HG03439 (cell line): ENCODE measurements at regions not wholly inside any gene's neighbourhood (a gene's known extent, or its start where the extent isn't known, plus 50 kb on each side); places are given as distances from the start of the nearest gene placed in this dataset.

Experiments
- ATAC-seq: cut with Tn5 transposase; IDR thresholded peaks from one replicate; pipeline ENCODE4 v1.9.1; 2021; ENCODE audit warnings: mild to moderate bottlenecking, moderate library complexity; ENCODE audit not compliant: unreplicated experiment

DNA sequence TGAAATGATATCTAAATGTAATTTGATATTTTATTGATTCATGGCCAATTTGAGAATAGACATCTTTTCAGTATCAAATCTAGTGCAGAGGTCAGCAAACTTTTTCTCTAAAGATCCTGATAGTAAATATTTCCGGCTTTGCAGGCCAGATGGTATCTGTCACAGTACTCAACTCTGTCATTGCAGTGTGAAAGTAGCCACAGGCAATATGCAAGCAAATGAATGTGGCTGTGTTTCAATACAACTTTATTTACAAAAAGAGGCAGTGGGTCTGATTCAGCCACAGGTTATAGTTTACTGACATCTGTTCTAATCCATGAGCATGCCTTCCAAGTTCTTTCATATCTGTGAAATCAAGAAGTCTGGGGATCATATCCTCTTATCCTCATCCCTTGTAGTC is 221.2 kb downstream of the PRDM2 start:
- ATAC-seq: no peak

- no peak for ATAC-seq
Observed at GRCh38 chr1:13922466-13923110, 222.6 kb downstream of the PRDM2 start.

DNA sequence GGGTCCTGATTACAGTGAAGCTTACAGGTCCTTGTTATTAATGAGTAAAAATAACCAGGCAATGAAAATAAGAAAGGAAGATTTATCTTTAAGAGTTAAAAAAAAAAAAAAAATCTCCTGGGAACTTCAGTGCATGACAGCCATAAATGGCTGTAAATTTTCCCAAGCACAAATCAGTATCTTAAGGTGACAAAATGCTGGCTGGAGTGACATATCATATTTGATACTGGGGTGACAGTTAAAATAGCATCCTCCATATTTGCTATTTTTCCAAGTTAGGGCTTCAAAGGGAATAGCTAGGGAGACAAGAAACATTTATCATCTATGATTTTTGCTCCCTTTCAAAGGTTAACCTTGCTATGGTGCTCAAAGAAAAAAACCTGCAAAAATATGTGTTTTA is 226.6 kb downstream of the PRDM2 start:
- ATAC-seq: no peak

- ATAC-seq: no peak
Observed at GRCh38 chr1:13927736-13928135, 227.7 kb downstream of the PRDM2 start.

DNA sequence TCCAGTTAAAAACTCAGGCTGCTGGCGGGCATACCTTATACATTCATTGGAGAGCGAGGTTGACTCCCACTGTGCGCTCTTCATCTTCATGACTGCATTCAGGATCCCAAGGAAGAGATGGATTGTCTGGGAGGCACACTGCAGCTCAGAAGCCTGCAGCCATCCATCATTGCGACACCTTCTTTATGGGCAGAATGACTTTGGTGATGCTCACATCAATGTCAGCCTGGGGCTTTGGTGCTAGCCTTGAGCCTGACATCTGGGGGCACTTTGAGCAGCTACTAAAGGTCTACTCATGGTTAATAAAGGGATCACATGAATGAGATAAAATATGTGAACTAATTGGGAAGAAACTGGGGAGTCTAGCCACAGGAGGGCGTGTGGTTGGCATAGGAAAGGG is 229.3 kb downstream of the PRDM2 start:
- no peak for ATAC-seq

DNA sequence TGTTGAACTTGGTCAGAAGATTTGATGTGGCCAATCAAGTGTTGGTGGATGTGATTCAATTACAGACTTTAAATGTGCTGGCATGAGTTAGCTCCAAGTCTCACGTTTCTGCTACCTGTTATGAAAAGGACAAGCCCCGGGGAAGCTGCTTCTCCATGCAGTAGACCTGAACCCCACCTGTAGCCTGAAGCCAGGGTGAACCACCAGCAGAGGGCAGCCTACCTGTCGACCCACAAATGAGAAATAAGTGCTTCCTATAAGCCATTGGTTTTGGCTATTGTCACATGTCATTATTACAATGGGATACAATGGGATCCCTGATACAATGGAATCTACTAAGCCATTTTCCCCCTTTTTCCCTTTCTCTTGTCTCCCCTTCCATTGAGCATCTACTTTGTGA is 230.2 kb downstream of the PRDM2 start:
- ATAC-seq: no peak

DNA sequence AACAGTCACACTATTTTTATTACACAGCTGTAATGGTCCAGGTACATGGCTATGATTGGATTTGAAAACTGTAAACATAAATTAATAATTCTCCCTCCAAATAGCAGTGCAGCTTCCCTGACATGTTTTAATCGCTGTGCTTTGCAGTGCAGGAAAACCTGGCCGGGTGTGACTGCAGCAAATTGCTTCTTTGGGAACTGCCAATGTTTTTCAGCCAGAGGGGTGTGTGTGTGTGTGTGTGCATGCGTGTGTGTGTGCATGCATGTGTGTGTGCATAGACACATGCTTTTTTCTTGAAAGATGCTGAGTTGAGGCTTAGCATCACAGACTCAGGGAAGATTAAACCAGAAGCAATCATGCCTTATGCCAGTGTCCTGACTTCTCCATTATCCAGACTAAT is 231.2 kb downstream of the PRDM2 start:
- ATAC-seq: no peak

DNA sequence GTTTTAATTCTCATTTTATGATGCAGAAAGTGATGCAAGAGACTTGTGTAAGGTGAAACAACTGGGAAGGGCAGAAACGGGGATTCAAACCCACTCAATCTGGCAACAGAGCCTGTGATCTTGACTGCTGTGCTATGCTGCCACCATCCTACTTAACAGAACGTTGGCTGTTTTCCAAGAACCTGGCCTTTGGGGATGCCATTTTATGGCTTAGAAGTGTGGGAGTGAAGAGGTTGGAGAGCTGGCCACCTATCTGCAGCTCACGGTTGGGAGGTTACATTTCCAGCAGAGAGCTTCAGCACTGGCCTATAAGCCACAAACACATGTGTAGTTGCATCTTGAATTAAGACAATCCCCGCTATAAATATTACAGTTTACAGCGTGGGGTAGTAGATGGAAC is 235.3 kb downstream of the PRDM2 start:
- ATAC-seq: no peak

DNA sequence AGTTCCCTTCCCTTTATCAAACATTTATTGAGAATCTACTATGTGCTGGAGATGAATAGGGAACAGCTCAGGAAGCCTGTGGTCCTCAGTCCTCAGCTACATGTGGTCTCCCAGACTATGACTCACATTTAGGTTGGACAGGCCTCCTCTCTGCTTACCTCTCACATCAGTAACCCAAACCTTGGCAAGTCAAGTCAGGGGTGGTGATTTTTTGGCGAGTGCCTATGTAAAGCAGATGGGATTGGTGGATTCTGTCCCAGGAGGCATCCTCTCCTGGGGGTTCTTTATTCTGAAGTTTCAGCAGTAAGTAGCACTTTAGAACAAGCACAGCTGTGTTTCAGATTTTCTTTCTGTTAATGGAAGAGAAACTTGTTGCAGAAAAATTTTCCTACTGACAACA is 241.3 kb downstream of the PRDM2 start:
- ATAC-seq: no peak

DNA sequence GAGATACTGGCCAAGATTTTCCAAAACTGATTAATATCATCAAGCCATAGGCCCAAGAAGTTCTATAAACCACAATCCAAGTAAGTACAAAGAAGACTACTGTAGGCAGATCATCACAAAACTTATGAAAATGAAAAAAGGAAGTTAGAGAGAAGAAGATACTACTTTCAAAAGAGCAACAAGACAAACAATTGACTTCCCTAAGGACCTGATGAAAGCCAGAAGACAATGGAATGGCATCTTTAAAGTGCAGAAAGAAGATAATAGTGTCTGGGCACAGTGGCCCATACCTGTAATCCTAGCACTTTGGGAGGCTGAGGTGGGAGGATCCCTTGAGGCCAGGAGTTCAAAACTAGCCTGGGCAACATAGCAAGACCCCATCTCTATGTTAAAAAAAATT is 243.1 kb downstream of the PRDM2 start:
- ATAC-seq: no peak

GRCh38 chr1:13945856-13946255 is 245.9 kb downstream of the PRDM2 start:
- ATAC-seq: no peak

GRCh38 chr1:13947658-13948057 is 247.7 kb downstream of the PRDM2 start:
- no peak for ATAC-seq

- no peak for ATAC-seq
Observed at GRCh38 chr1:13948396-13948795, 248.4 kb downstream of the PRDM2 start.

DNA sequence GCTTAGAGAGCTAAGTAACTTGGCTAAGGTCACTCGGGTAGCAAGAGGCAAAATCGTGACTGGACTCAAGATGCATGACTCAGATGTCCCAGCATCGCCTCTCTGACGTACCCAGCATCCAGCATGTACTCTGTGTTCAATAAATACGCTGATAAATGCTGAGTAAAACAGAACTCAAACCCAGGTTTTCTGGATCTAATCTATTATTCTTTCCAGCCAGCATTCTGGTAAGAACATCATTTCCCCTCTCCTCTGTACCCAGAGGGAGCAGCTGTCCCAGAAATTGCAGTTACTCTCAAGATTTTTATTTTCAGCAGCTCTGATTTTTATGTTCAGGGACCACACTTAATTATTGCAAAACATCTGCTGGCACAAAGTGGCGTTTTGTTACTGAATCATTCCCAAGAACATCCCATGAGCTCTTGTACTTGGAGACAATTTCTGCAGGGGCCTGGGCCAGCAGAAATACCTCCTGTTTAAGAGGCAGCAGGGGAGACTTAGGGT is 249.0 kb downstream of the PRDM2 start:
- no peak for ATAC-seq

- ATAC-seq: no peak
Observed at GRCh38 chr1:13949546-13949945, 249.6 kb downstream of the PRDM2 start.

DNA sequence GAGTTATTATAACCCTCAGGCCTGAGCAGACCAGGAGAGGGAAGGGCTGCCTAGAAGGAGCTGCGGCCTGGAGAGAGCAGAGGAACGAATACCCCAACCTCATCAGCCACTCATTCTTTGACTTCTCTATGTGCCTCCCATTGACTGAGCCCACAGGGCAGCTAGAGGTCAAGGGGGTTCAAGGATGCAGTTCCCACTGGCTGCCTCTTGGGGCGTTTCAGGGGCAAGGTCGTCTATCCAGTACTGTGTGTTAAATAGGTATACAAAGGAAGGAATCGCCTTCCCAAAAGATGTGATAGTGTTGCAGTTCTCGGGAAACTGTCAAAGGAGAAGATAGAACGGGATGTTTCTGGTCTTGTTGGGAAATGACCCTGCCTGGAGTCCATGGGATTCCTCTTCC is 250.6 kb downstream of the PRDM2 start:
- no peak for ATAC-seq

DNA sequence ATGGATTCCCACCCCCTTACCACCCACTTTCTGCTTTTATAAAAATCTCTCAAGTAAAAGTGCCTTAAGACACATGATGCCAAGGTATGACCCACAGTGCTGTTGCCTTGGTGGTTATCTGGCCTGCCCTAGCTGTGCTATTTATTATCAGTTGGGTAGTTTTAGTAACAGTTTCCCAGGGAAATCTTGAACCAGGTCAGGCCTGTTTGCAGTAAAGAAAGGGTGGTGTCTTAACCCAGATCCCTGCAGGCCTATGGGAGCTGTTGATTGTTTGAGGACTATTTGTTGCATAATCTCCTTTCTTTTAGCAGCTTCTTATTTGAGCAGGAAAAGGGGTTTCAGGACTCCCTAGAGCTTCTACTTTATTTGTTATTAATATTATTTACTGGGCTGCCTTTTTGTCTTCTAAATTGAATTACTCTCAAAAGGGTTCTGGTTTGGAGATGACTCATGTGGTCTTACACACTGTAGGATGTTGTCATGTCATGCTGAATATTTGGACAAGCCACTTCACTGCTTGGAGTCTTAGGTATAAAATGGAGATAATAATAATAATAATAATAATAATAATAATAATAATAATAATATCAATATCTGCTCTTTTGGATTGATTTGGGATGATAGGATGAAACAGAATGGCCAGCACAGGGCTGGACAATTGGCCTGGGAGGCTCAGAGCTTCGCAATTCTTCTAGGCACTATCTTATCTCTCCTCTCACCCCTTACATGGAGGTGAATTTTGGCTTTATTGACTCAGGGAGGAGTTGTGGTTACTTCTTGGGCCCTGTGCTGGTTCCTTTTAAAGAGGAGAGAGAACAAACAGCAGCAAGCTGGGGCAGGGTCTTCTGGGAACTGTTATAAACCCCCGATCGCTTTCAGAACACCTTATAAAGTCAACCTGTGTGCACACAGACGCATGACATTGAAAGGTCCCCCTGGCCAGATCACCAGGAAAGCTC is 252.1 kb downstream of the PRDM2 start:
- ATAC-seq: no peak

DNA sequence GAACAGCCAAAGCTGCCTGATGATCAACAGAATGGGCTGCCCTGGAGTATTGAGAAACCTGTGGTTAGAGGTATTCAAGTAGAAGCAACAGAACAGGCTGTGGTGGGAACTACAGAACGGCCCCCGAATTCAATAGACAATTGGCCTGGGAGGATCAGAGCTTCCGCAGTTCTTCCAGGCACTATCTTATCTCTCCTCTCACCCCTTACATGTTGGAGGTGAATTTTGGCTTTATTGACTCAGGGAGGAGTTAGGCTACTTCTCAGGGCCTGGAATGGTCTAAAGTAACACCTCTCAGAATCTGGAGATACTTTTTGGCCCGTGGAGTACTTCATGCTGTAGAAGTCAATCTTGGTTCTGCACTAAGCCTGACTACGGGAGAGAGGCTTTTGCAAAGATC is 253.0 kb downstream of the PRDM2 start:
- ATAC-seq: no peak

GRCh38 chr1:13956393-13956792 is 256.4 kb downstream of the PRDM2 start:
- ATAC-seq: no peak

DNA sequence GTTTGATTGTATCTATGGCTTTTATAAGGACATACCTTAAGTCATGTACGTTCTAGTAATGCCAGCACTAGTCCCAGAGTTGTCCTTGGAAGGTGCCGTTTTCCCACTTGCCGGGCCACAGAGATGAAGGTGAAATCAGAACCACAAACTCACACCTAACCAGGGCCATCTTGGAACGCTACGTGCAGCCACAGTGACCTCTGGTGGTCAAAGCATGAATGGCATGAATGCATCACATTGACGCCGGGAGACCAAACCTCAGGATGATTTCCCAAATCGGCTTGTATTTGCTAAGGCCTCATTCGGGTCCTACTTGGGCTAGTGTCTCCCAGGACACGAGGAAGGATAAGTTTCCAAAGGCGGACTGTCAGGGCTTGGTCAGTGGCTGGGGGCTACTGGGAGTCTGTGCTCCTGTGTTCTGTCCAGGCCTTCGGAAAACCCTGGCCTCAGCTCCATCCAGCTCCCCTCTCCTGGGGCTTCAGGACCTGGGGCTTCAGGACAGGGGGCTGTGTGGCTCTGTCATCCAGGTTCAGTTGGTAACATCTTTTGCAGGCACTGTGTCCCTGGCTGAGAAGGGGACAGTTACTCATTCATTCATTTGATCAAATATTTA is 260.5 kb downstream of the PRDM2 start:
- ATAC-seq: no peak

DNA sequence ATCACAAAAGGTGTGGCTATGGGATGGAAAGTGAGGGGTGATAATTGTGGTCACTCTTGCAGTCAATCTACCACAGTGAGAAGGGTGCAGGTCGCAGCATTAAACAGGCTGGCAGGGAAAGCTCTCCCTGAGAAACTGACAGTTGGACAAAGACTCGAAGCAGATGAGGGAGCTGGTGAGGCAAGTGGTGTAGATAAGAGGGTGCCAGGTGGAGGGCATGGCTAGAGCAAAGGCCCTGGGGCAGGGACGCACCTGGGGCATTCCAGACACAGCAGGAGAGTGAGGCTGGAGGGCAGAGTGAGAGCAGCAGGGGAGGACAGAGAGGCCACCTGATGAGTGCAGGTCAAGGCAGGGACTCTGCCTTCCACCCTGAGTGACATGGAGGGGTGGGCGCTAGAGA is 264.8 kb downstream of the PRDM2 start:
- ATAC-seq: no peak
